Stimulated activated CD8-positive, alpha-beta memory T cell treated with anti-CD3 and anti-CD28 coated beads, Interleukin-15, amount 100 ng/mL, for 48 hours (primary cell): ENCODE measurements at regions not wholly inside any gene's neighbourhood (a gene's known extent, or its start where the extent isn't known, plus 50 kb on each side); places are given as distances from the start of the nearest gene placed in this dataset.
"Not testable (repeated sequence)": the region's sequence is repeated elsewhere in the genome, so short reads cannot be mapped to it uniquely, and the experiment has no call there.

ENCODE experiments used
- DNase-seq, 2 donors: peaks; one replicate each; pipeline ENCODE4 v3.0.0-alpha.2; 2020; ENCODE audit warnings: low read depth in 2 of 2

DNA sequence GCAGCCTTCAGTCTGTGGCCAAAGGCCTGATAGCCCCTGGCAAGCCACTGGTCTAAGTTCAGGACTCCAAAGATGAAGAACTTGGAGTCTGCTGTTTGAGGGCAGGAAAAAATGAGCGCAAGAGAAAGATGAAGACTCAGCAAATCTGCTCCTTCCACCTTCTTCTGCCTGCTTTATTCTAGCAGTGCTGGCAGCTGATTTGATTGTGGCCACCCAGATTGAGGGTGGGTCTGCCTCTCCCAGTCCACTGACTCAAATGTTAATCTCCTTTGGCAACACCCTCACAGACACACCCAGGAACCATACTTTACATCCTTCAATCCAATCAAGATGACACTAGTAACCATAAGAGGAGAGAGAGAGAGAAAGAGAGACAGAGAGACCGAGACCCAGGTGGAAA lies 127.6 kb downstream of the UTP18 start:
- DNase-seq, result no peak

DNA sequence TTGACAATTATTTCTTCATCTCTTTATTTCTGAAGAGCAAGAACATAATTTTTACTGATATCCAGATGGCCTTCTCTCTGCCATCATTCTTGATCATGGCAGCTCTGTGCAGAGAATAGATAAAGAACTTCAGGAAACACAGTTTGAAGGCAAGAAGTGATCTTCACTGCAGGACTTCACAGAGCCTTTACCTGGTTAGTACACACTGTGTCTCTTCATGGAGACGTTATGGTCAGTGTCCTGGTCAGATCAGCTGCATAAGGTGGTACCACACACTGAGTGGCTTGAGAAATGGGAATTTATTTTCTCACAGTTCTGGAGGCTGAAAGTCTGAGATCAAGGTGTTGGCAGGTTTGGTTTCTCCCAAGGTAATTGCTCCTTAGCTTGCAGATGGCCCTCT lies 129.5 kb downstream of the UTP18 start:
- no peak for DNase-seq

DNA sequence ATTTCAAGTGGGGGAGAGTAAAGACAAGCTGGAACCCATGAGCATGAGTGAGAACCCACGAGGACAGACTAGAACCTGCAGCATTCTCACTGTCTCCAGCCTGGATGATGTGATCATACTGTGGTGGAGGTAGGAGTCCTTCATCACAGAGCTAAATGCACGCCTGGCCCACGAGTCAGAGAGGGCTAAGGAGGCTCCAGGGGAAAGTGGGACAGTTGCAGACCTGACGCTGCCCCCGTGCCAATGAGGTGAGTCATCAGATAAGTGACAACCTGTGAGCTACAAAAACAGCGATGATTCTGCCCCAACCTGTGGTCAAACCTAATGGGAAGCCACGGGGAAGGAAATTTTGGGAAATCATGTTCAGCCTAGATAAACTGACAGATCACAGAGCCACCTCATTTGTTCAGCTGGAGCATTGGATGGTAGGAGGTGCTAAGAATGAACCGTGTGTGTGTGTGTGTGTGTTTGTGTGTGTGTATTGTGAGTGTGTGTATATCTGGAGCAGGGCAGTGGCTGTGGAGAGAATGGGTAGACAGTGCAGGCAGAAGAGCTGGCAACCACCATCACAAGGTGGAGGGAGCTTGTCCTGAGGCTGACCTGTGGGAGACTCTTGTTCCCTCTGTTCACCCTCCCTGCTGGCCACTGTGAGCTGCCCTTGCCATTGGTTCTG lies 131.8 kb downstream of the UTP18 start:
- no peak for DNase-seq

DNA sequence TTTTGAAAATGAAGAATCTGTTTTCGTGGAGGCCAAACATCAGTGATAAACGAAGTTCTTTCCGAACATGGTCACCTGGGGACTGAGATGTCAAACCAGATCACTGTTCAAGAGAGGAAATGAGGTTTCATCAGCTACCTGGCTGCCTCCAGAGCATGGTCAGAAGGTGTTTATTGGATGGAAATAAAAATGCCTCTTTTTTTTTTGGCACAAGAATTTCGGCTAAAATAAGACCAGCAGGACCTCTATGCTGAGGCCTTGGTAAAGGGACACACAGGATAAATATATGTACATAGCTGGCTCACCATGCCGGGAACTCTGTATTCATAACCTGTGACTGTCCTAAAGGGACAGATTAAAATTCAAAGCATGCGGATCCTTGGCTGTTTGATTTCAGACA lies 135.3 kb downstream of the UTP18 start:
- no peak for DNase-seq

DNA sequence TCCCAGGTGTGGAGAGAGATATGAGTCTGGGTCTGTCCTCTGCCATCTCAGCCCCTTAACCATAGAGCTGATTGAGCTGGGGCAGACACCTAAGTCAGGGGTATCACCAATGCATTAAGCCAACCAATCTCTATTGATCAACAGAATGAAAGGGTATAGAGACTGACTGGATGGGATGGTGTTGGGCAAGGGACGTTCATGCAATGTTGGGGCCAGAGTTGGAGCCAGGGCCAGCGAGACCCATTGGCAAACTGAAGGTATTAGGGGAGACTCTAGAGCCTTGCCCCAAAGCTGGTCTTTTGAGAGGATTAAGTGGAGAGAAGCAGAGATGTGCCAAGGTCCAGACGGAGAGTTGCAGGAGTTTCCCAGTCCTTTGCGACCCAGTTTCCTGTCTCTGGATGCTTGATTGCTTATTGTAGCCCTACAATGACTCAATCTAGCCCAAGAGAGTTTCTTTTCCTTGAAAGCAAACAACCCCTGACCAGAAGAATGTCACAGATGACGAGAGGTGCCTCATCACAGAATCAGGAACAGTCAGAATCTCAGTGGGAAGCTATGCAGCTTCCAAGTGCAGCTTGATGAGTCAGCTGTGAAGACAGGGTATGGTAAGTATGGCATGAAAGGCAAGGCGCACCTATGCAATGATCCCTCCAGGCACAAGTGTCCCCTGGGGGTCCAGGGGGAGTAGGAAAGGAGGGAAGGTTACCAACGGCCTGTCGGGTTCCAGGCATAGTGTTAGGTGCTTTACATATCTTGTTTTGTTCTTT lies 137.2 kb downstream of the UTP18 start:
- DNase-seq, result no peak

DNA sequence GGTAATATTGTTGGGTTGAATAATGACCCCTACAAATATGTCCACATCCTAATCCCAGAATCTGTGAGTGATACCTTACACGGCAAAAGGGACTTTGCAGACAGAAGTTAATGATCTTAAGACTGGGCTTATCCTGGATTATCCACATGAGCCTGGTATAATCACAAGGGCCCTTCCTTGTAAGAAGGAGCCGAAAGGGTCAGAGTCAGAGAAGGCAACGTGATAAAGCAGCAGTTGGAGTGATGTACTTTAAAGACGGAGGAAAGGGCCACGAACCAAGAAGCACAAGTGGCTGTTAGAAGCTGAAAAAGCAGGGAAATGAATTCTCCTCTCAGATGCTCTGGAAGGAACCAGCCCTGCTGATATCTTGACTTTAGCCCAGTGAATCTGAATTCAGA lies 137.8 kb downstream of the UTP18 start:
- DNase-seq, result no peak

DNA sequence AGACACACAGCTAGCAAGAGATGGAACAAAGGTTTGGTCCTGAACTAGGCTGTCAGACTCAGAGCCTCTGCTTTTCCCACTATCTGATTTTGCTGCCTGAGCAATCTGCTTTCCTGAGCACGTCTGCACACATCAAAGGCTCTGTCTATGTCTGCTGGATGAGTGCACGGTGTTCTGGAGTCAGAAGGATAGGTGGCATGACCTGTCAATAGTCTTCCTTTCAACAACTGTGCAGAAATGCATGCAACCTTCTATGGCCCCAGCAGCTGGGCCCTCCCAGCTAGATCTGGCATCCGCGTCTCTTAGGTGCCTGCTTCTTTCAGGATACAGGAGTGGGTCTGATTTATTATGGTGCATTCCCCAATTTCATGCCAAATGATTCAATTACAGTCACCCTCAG lies 138.3 kb downstream of the UTP18 start:
- no peak for DNase-seq

DNA sequence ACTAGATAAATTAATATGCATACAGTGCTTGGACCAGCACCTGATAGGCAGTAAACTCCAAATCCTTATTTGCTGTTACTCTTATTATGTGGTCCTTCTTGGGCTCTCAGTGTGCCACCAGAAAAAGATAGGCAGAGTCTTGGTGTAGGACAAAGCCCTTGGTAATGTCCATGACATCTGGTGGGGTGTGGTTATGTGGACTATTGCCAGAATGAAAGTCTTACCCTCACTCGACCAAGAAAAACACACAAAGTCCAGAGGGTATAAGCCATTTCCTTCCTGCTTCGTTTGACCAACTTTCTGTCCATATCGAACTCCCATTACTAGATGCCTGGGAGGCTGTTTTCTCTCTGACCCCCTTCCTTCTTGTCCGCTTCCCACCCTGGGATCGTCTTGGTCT lies 140.9 kb downstream of the UTP18 start:
- DNase-seq, result no peak

DNA sequence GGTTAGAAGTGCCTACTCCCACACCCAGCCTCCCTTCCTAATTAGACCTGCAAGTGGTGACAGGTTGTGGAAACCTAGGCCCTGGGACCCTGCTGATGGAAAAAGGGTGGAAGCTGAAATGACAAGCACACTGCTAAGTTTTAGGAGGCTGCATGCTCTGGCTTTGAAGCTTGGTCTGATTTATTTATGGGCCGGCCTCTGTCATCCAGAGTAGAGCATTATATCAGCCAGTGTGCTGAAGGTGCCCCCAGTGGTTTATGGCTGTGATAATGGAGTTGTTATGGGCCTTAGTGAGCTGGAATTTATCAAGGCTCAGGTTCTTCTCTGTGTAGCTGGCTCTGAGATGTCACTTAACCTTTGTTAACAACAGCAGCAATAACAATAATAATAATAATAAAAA lies 142.6 kb downstream of the UTP18 start:
- DNase-seq, result no peak

DNA sequence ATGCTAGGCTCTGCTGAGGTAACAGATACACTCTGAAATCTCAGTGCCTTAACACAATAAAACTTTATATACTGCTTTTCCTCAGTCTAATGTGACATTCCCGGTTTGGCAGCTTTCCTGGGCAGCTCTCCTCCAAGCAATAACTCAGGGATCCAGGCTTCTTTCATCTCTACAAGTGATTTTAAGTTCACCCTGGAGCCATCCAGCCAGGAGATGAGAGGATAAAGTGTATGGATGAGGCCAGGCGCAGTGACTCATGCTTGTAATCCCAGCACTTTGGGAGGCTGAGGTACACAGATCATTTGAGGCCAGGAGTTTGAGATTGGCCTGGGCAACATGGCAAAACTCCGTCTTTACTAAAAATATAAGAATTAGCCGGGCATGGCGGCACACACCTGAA lies 147.2 kb downstream of the UTP18 start:
- no peak for DNase-seq

DNA sequence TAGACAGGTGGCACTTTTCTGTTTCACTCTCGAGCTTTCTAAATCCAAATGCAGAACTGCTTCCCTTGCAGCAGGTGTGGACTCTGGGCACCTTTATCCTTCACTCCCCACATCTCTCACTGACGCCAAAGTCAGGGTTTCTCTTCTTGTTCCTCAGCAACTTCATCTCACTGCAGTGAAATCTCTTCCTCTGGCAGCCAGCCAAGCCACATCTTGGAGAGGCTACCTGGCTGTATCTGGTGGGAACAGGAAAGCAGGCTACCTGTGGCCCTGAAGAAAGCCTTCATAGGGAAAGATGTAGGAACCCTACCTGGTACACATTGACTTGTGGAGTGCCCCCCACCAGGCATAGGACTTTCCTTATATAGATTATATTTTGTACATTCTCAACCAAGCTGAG lies 159.1 kb downstream of the UTP18 start:
- DNase-seq, result no peak

DNA sequence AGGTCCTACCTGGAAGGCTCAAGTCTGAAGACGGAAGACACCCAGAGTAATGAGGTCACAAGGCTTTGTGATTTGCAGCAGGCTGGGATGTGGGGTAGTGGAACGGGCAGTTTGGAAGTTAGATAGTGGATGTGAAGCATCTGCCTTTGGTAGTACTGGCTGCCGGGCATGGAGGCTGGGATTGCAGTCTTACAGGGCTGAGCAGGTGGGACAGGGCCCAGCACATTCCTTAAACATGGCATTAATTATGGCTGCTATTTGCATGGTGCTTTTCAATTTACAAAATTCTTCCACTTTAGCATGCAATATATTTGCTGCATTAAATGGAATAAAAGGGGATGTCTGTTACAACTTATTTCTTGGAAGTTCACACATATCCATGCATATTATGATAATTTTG lies 161.2 kb downstream of the UTP18 start:
- no peak for DNase-seq

DNA sequence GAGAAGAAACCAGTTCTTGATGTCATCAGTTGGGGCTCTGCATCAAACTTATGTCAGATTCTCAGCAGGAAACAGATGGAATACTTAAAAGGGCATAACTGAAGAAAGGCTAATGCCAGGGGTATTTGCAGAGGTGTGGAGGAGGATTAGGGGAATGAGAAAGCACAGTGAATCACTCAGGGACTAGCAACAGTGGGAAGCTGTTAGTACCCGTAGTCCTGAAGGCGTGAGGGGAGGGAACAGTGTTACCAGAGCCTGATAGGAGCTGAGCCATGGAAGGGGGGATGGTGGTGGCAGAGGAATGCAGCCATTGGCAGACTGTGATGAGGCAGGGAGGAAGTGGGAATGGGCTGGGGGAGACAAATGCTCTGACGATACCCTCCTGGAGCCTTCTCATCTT lies 162.3 kb downstream of the UTP18 start:
- DNase-seq, result no peak

DNA sequence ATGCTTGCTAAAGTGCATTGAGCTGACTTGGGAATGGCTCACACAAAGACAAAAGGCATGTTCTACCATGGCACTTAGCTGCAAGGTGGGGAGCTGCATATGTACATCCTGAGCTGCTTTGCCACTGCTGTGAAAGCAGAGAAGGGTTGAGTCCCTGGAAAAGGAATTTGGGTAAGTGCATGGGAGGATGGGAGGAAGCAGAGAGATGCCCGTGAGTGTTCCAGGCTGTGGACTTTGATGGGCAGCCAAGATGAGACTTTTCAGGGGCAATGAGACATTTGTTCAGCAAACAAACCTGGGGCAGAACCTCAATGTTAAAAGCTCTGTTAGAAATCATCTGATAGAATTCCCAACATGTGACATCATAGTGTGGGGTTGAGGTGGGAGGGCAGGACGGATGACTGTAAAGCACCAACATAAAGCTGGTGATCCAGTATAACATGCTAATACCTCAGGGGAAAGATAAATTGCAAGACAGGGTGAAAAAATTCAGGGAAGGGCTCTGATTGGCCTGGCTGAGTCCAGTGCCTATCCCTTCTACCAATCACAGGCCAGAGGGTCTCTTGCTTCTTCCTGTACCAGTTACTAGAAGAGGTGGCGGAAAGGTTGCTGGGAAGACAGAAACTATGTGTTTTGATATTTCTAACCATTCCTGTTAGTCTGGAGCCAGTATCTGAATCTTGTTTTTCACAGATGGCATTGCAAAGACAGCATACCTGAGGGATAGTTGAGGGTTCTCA lies 163.2 kb downstream of the UTP18 start:
- DNase-seq, result no peak

DNA sequence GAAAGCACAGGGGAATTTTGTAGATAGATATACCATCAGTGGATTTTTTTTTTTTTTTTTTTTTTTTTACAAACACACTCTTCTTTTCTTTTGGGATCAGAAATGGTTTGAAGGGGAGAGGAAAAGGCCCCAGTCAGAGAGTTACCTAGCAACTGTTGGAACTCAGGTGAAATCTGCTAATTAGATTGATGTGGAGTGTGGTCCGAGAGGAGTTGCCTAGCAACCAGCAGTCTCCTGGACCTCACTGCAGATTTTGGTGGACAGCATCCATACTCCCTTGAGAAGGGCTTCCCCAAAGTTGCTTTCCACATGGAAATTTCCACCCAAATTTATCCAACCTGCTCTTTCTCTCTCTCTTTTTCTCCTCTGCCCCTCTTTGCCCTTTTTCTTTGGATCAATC lies 165.4 kb downstream of the UTP18 start:
- DNase-seq, result no peak

DNA sequence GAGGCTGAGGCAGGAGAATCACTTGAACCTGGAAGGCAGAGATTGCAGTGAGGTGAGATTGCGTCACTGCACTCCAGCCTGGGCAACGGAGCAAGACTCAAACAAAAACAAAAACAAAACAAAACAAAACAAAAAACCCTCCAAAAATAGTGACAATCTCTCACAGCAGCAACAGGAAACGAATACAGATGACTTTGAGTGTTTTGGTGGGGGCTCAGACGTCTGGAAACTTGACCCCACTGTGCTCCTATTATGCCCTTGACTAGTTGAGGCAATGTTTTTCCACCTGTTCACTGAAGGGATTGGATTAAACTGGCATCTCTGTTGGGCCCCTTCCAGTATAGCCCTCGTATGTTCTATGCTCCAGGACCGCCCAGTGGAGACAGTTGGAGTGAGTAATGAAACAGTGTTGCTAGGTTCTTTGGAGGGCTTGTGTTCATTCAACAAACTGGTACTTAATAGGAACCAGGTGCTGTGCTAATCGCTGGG lies 167.0 kb downstream of the UTP18 start:
- DNase-seq, result no peak

DNA sequence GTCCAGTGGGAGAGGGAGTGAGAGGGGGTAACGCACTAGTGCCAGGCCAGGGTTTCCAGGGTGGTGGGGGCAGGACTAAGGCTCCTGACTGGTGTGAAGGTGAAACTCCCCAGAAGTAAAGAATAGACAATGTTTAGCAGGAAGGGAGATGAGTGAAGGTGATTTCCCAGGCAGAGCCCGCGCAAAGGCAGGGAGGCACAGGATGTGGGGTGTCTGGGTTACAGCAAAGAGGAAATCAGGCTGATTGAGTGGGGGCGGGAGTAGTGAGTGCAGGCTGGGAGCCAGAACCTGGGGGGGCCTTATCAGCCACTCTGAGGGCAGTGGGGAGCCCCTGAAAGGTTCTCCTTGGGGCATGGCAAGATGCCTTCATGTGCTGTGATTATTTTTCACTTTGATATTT lies 167.5 kb downstream of the UTP18 start:
- DNase-seq, result peak; percentile 32 to 39

DNA sequence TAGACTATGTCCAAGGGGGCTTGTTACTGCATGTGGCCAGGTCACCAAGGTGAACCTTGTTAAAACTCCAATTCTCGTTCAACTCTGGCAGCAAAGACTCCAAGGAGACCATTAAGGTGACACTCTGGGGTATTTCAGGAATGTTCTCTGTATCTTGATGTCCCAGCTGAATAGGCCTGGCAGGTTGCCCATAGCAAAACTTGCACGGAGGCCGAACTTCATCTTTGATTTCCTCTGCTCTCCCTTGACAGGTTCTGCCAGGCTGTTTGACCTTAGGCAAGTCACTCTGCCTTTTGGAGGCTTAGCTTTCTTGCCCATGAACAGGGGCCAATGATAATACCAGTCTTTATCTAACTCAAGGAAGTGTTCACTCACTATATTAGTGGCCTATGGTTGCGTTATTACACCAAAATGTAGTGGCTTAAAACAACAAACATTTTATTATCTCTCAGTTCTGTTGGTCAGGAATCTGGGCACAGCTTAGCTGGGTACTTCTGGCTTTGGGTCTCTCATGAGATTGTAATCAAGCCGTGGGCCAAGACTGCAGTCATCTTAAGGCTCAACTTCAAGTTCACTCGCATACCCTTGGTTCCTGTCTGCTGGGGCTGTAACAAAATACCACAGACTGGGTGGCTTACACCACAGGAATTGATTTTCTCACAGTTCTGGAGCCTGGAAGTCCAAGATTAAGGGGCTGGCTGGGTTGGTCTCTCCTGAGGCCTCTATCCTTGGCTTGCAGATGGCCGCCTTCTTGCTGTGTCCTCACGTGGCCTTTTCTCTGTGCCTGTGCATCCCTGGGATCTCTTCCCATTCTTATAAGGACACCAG lies 168.5 kb downstream of the UTP18 start:
- DNase-seq, result no peak

DNA sequence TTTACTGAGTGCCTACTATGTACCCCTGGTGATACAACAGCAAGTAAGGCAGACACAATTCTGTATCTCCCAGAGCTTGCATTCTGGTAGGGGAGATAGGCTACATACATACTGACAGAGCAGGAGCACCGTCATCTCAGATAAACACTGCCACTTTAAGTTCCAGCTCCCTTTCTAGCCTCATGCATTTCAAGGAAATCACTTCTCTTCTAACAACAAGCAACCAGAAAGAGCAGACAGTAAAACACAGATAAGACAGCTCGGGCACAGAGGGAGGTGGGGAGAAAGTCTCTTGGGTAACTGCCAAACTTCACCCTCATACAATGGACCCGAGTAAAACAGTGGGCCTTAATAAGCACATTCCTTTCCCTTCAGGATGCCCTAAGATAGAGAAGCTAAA lies 169.6 kb downstream of the UTP18 start:
- DNase-seq, result not testable (repeated sequence)

DNA sequence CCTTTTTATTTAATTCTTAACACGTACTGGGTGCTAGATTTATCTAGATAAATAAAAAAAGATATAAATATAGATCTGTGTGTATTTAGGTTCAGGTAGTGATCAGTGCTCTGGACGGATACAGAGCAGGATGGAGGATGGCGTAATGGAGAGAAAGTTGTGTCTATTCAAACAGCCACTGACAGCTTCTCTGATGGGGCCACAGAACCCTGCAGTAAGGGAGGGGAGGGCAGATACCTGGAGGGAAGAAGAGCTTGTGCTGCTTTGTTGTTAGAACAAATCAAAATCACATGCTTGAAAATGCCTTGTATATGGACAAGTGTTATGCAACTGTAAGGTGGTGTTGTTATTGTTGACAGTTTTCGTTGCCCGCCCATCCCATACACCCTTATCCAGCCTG lies 170.2 kb downstream of the UTP18 start:
- no peak for DNase-seq

DNA sequence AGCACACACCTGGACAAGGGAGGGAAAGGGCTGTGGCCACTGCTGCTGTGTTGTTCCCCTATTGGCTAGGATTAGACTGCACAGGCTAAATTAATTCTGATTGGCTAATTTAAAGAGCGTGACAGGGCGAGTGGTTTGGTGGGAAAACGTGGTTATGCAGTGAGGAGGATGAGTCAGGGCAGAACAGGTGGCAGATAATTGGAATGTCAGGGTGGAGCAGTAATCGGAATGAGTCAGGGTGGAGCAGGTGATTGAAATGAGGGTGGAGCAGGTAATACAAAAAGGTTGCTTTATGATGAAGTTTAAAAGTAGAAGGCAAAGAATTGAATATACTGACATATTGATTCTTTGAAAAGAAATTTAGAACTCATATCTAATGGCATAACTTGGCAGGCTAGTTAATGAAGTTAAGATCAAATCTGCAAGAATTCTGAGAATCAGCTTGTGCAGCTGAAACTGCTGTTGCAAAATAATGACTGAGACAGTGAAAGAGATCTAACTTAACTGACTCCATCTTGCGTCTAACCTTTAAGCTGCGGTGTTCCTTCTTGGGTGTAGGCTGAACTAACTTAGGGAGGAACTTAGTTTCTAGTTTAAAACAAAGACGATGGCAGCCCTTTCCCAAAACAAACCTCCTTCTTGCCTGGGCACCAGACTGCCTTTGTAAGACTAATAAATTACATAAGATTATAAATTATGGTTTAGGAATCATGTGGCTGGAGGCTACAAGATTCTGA lies 174.3 kb downstream of the UTP18 start:
- DNase-seq, result no peak
